ENCODE measurements at regions not wholly inside any gene's neighbourhood (a gene's known extent, or its start where the extent isn't known, plus 50 kb on each side); places are given as distances from the start of the nearest gene placed in this dataset.

DNA sequence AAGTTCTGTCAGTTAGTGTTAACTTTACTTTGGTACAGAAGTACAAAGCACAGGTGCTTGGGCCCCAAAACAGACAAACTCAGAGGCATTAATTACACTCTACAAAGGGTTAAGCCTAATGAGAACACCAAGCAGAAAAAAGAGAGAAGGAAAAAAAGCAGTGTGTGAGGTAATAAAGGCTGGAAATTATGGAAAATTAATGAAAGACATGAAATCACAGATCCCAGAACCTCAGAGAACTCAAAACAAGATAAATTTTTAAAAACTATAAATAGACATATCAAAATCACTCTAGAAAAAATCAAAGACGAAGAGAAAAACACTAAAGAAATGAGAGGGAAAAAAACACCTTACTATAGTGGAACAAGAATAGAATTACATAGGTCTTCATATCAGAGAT, 354.2 kb upstream of the ADAMTS16 start:
- TF ChIP-seq CTCF (IDR thresholded peaks at IDR 0.05; ENCODE audit: insufficient read depth, low read depth, low read length) (no peak), EZH2 (IDR thresholded peaks at IDR 0.05; ENCODE audit: insufficient read depth, low read length) (no peak)
